HG03139 (cell line): ENCODE measurements at regions not wholly inside any gene's neighbourhood (a gene's known extent, or its start where the extent isn't known, plus 50 kb on each side); places are given as distances from the start of the nearest gene placed in this dataset.
A peak's percentile ranks its signal among the peaks of the same experiment; 100 is the strongest.

Experiments used
- ATAC-seq: cut with Tn5 transposase; IDR thresholded peaks from one replicate; pipeline ENCODE4 v1.9.1; 2021; ENCODE audit not compliant: unreplicated experiment

DNA sequence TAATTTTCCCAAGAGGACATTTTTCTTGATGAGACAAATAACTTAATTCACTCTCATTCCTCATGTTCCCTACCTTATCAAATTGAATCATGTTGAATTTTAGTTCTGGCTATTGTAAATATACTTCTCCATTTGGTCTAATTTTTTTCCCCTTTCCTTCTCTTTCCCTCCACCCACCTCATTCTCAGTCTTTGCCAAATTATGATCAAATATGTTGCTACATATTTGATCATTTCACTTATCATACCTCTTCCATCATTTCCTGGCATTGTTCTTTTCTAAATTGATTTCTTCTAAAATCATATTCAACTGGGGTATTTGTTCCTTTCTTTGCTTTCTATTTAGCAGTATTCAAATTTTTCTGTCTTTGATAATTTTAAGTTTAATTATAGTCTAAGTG, 52.3 kb downstream of the HDGFL1 start:
- no peak for ATAC-seq

DNA sequence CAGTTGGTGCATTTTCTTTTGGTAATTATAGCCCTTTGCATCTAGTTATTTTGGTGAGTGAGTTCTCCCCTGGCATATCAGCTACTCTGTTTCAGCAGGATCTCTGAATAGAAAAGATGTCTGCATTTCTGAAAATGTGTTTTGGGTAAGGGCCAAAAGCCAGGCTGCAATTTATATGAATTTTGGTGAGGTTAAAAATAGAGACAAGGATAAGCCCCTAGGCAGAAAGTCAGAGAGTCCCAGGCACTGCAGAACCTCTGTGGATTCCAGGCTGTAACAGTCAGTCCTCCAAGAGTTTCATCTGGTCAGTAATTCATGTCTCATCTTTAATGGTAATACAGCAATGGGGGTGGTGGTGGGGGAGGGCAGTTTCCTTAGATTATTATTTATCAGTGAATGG, 53.0 kb downstream of the HDGFL1 start:
- no peak for ATAC-seq

DNA sequence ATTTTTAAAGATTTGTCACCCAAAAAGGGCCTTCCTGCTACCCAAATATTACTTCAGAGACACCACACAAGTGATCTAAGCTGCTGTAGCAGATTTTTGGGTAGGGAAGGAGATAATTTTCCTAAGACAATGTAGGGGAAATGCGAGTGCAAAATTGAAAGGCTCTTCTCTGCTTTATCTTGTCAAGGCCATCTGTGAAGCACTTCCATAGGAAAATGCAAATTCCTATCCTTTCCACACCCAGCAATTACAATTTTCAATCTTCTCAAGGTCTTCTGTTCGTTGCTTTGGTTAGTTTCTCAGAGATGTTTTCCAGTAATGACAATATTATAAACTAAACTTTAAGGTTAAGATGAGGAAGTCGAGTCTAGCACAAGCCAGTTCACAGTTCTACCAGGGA, 53.4 kb downstream of the HDGFL1 start:
- ATAC-seq = no peak

DNA sequence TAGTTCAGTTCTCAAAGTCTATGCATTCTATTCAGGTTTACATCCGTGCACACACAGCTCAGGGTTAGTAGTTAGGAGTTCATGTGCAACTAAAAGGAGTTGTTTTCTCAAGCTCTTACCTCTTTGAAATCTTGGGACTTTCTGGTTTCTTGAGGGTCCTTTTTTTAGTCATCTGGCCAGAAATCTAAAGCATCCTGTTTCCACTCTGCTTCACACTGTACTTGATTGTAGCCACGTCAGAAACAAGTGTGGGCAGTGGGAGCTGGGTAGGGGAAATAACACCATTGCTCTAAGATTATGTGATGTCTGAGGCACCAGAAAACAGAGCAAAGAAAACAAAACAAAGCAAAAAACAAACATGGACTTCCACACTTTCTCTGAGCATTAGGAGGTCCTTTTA, 58.3 kb downstream of the HDGFL1 start:
- ATAC-seq = no peak

DNA sequence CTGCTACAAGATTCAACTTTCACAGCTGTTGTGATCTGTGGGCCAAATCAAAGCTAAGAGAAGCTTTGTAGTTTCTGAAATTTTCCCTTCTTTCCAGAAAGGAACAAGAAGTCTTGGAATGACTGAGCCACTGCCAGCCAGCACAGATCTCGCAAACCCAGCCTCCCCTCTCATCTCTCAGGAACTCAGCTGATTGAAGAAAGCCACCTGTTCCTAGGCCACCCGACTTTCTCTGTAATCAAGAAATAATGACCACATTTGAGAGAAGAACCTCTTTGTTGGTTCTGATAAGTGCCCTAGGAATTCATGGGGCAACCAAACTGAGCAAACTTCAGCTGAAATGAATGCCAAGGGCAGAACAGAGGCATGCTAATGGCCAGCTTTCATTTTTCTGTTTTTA, 61.7 kb downstream of the HDGFL1 start:
- no peak for ATAC-seq

DNA sequence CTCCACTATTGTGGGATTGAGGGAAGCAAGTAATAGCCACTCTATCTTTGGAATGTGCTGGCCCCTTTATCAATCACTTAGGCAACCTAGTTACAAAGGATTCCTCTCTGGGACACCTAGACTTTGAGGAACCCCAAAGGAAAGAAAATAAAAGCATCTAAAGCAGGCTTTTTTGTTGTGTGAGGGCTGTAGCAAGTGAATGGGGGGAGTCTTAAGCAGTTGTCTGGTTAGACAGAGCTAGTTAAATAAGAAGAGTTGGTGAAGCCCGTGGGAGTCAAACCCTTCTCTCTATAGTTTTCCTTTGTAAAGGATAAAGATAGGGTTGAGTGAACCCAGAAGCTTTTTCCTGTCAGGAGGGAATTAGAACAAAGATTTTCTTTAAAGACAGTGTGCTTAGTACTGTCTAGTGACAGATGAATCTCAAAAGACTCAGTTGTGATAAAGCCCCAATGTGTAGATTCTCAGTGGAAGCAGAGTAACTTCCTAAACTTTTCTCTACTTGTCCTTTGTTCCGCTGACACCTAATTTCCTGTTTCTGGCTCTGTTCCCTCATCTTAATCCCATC, 63.3 kb downstream of the HDGFL1 start:
- no peak for ATAC-seq

DNA sequence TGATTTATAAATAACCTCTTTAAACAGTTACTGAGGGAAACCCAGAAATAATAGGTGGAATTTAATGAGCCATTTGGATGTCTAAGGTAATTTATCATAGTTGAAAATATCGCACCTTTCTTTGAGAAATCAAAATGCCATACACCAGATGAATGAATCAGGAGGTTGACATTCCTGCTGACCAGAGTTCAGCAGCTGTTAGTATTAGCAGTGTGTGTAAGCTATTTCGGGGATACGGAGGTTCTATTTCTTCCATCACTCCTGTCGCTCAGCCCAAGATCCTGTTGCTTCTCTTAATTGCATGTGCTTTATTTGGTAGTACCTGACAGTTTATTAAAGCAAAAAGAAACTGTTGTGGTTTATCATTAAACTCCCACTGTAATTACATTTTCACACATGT, 67.1 kb downstream of the HDGFL1 start:
- no peak for ATAC-seq

DNA sequence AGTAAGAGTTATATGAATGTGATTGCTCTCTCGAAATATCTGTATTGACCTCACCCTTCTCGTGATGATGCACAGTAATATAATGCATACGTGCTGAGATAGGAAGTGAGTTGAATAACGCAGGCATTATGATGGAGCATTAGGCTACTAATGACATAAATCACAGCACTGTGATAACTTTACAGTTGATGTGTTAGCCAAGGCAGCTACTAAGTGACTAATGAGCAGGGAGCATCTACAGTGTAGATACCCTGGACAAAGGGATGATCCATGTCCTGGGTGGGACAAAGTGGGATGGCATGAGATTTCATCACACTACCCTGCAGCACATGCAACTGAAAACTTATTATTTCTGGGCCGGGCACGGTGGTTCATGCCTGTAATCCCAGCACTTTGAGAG, 68.4 kb downstream of the HDGFL1 start:
- ATAC-seq = no peak

DNA sequence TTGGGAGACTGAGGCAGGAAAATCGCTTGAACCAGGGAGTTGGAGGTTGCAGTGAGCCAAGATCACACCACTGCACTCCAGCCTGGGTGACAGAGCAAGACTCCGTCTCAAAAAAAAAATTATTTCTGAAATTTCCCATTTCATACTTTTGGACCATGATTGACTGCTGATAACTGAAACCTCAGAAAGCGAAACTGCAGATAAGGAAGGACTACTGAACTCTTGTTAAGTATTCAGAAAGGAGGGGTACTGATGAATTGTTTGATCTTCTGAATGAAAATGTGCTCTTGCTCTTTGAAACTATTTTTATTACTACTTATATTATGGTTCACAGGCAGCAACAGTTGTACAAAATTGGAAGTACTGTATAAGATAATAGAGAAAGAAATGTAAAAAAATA, 69.0 kb downstream of the HDGFL1 start:
- ATAC-seq = no peak

DNA sequence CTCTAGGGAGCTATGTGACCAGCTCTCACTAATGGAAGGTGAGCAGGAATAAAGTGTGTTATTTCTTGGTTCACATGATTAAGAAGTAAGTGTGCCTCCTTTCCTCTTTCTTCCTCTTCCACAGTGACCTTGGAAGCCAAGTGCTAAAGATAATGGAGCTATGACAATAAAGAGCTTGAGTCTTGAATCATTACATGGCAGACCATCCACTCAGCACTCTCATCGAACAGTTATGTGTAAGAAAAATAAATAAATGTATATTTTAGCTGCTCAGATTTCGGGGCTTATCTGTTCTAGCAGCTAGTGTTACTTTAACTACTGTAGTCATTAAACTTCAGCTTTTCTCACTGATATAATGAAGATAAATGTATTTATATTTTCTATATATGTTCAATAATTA, 72.9 kb downstream of the HDGFL1 start:
- no peak for ATAC-seq

DNA sequence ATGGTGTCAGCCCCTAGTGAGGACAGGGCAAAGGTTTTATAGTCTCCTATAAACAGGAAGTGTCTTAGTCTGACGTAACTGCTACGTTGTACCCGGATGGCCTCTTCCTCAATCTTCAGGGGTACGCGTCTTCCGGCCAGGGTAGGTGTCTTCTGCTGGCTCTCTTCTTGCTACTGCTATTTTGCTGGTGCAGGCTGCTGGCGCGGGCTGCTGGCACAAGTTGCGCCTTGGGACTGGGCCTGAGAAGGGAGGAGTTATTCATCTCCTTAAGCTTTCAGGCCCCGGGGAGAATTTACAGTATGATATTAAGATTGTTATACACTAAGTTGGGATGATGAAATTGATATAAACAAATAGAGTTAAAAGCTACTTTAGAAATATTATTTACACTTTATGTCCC, 74.4 kb downstream of the HDGFL1 start:
- no peak for ATAC-seq

DNA sequence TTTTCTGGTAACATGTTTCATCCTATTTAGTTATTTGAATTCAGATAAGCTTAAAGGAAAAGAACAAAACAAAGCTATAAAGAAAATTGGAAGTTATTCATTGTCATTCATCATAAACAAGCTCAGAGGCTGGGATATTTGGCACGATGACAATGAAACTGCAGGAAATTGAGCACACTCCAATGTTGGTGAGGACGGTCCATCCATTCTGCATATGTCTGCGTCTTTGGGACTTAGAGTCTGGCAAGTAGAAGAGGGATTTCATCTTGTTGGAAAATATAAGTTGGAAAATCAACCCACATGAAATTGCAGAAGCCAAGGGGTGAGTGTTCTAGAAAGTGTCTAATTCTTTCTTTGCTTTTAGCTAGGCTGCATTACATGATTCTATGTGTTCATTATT, 78.4 kb downstream of the HDGFL1 start:
- ATAC-seq = no peak

DNA sequence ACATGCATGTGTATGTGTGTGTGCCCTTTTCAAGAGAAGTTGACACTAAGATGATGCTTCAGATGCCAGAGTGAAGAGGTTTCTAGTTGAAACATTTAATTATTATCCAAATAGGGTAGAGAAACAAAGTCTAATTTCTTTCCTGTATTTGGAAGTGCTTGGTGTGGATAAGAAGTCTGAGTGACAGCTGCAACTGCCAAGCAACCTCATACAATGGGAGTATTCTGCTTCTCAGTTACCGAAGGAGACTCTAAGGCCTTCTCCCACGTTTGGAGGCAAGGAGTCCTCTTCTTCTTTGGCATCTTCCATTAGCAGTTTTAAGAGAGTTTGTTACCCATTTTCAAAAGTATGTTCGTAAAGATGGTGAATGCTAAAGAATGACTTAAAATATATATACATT, 82.4 kb downstream of the HDGFL1 start:
- no peak for ATAC-seq

DNA sequence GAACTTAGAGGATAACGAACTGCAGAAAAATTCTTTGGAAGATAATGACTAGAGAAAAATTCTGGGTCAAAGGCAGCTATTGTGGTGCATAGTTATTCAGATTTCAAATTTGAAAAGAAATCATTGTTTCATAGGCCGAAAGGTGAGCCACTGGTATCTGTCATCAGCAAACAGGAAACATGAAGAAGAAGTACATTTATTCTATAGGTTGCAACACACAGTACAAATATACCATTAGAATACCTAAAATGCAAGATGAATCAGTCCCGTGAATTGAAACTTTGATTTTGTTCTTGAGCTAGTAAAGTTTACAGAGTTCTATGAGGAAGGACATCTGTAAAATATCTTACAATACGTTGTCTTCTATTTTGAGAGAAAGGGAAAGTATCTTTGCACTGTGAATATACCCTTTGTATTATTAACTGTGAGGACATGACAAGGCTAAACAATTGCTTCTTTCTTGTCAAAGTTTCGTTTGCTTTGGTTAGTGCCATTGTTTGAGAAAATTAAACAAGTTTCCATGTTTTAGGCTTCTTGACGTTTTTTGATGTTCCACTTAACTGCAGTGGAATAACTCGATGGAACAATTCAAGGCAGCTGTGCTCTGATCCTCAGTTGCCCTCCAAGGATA, 84.7 kb downstream of the HDGFL1 start:
- ATAC-seq = no peak

DNA sequence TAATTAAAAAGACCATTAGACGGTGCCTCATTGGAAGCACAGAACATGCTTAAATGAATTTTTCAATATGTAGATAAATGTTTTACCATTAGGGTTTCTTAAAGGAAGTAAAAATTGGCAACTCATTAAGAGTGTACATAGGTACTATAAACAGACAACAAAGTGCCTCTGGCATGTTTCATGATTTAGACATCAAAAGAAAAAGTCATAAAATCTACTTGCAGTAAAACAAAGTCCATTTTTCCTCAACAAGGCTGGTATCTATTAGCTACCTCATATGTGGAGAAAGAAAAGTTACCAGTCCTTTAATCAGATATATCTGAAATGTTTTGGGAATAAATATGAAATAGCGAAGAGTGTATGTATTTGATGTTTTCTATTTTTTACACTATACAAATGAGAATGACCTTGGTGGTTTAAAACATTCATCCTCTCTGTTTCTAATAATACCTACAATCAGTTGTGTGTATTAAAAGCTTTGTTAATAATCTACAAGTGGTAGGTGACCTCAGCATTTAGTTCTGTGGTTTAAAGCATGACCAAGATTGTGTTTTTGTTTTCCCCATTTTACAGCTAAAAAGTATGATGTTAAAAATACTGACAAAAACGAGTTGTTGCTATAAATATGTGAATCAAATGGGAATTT, 87.5 kb downstream of the HDGFL1 start:
- ATAC-seq = peak; percentile 83

DNA sequence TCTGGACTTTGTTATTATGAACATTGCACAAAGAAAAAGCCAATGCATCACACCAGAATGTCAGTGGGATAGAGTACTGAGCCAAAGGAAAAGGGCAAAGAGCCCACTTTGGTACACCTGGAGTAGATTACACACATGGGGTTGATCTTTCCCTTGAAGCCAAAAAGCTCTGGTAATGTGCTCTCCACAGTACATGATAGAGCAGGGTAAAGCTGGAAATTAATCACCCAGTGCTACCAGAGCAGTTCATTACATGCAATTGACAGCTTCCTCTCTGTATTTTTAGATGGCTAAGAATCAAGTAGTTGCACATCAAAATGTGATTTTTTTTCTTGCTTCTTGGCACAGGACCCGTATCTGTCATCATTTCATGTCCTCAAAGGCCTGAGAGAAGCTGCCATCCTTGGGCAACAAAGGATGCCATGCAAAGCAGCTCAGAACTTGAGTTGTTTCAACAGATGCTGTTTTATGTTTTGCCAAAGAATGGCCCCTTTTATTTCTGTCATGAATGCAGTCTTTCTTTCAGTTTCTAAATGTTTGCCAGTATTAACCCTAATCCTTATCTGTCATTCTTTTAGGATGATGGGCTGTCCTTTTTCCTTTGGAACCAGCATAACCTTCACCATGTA, 88.1 kb downstream of the HDGFL1 start:
- peak; percentile 38 for ATAC-seq

DNA sequence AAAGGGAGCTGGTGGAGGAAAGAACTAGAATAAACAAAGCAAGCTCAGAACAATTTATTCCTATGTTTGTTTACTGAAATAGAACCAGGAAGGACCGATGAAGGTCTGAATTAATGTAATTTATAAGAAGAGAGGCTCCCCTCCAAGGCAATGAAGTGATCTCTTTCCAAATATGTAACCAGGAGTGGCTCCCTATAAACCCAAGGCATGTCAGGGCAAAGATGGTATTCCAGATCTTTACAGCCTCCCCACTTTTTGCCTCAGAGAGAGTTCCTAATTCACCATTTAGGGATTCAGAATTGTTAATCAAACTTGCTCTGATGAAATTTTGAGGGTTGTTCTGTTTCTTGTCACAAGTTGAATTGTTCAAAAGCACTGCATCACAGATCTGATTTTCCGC, 88.8 kb downstream of the HDGFL1 start:
- no peak for ATAC-seq

DNA sequence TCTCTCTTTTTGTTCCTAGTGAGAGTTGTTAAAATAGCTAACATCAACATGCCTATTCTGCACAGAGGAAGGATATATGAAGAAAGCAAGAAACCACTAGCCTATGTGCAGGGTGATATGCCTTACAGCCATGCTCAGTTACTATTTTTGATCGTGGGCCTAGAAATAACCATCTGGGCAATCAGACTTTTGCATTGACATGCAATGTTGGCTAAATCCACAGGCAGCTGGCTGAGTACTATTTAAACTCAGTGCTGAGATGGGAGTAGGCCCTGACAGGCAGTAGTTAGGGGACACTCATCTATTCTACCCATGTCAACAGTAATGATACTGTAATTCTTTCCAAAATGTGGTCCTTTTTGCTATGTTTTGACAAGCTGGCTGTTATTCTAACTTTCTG, 89.6 kb downstream of the HDGFL1 start:
- ATAC-seq = no peak

DNA sequence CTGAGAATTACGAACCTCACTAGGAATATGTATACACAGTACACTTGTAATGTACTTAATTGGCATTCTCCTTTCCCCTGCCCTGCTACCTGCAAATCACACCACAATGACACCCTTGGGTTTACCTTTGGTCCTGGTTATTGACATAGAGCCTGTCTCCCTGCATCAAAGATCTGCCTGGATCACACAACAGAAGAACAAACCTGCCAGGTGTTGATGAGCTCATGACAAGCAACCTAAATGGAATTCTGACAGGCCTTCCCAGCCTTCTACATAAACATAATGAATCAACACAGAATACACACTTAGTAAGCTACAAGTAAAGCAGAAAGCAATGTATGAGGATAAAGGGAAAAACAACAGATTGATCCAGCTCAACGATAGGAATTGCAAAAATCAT, 95.6 kb downstream of the HDGFL1 start:
- no peak for ATAC-seq

DNA sequence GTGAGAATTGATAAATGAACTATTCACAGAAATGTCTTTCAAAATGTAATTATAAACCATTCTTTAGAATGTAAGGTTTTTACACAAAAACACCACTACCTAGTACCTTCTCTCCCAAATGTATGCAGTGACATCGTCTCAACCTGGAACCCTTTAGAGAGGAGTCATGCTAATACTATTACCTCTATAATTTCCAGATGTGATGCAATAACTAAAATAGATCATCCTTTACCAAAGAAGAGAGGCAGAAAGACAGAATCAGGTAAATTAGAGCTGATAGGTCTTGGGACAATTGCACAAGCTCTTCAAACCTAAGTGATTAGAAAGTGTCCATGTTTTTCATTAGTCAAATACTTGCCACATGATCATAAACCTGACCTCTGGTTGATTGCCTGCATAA, 96.7 kb downstream of the HDGFL1 start:
- no peak for ATAC-seq

DNA sequence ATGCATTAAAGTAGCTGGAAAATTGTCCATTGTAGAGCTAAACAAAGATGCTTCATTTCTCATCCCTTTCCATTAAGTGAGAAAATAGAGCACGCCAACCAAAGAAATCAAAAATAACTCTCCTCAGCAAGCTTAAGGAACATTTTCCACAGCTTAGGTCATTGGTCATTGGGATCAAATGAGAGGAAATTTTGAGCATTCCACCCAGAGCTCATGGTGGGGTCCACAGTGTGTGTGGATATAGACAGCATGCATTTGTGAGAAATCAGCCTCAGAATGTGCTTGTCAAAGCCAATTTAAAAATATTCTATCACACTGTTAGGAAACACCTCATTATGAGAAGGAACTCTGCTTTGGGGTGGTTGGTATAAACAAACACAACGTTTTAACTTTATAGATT, 97.2 kb downstream of the HDGFL1 start:
- ATAC-seq = no peak

DNA sequence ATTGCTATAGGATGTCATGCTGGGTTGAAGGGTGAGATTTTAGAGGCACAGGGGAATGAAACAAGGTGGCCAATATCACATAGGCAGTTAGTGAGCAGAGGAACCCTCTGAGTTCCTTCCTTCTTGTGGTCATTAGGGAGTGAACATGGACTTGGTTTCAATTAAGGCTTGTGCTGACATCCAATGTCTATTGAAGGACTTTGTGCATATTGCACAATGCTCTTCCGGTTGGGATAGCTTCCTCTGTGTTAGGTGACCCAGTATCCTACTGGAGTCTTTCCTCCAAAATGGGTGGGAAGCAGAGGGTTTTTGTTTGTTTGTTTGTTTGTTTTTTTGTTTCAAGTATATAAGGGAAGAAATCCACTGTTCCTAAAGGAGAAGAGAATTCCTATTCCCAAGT, 98.5 kb downstream of the HDGFL1 start:
- ATAC-seq = no peak
